SK-N-SH treated with all-trans-retinoic acid at 6 μM for 48 hours (cell line): ENCODE measurements at regions not wholly inside any gene's neighbourhood (a gene's known extent, or its start where the extent isn't known, plus 50 kb on each side); places are given as distances from the start of the nearest gene placed in this dataset.

ENCODE experiments used
- ATAC-seq: fragments of 200-7000 bp; cut with Tn5 transposase; 3 replicates; pipeline ENCODE4 v1.9.1; 2020; ENCODE audit warnings: mild to moderate bottlenecking, moderate library complexity
- ARNTL ChIP-seq: fragments of 450-650 bp; formaldehyde crosslinking; IDR thresholded peaks from 2 replicates; pipeline ENCODE4 v1.5.0; 2020; ENCODE audit warnings: low read depth, mild to moderate bottlenecking, moderate library complexity, borderline replicate concordance
- BACH2 ChIP-seq: fragments of 250-450 bp; sonication (Bioruptor Pico); IDR thresholded peaks from 2 replicates; pipeline ENCODE4 v1.9.0; 2021; ENCODE audit warnings: mild to moderate bottlenecking, borderline replicate concordance
- CSDC2 ChIP-seq: fragments of 250-450 bp; sonication (Bioruptor Pico); IDR thresholded peaks from 2 replicates; pipeline ENCODE4 v1.5.0; 2020; ENCODE audit warnings: mild to moderate bottlenecking, moderate library complexity
- ESRRG ChIP-seq: fragments of 250-450 bp; sonication (Bioruptor Pico); IDR thresholded peaks from 2 replicates; pipeline ENCODE4 v1.6.1; 2021; ENCODE audit warnings: mild to moderate bottlenecking
- GLIS3 ChIP-seq: fragments of 250-450 bp; sonication (Bioruptor Pico); IDR thresholded peaks from 2 replicates; pipeline ENCODE4 v1.5.0; 2020; ENCODE audit warnings: mild to moderate bottlenecking, moderate library complexity
- ISL1 ChIP-seq: fragments of 250-450 bp; sonication (Bioruptor Pico); IDR thresholded peaks from 2 replicates; pipeline ENCODE4 v2.1.2; 2022; ENCODE audit warnings: mild to moderate bottlenecking, moderate library complexity
- OSR1 ChIP-seq: fragments of 250-450 bp; sonication (Bioruptor Pico); IDR thresholded peaks from 2 replicates; pipeline ENCODE4 v1.8.0; 2022; ENCODE audit warnings: moderate library complexity, mild to moderate bottlenecking, inconsistent platforms
- PPARA ChIP-seq: fragments of 250-450 bp; sonication (Bioruptor Pico); IDR thresholded peaks from 2 replicates; pipeline ENCODE4 v1.5.0; 2020; ENCODE audit warnings: mild to moderate bottlenecking, borderline replicate concordance
- RARB ChIP-seq: fragments of 250-450 bp; sonication (Bioruptor Pico); IDR thresholded peaks from 2 replicates; pipeline ENCODE4 v1.8.0; 2021; ENCODE audit warnings: mild to moderate bottlenecking, moderate library complexity
- SNAI2 ChIP-seq: fragments of 250-450 bp; sonication (Bioruptor Pico); IDR thresholded peaks from 2 replicates; pipeline ENCODE4 v1.5.0; 2020; ENCODE audit warnings: mild to moderate bottlenecking, moderate library complexity
- TCF4 ChIP-seq: fragments of 250-450 bp; sonication (Bioruptor Pico); IDR thresholded peaks from 2 replicates; pipeline ENCODE4 v1.8.0; 2021; ENCODE audit warnings: mild to moderate bottlenecking, moderate library complexity, borderline replicate concordance
- TOX ChIP-seq: fragments of 250-450 bp; sonication (Bioruptor Pico); IDR thresholded peaks from 2 replicates; pipeline ENCODE4 v1.8.0; 2021; ENCODE audit warnings: mild to moderate bottlenecking, moderate library complexity, borderline replicate concordance
- ZC3H10 ChIP-seq: fragments of 250-450 bp; sonication (Bioruptor Pico); IDR thresholded peaks from 2 replicates; pipeline ENCODE4 v1.5.1; 2021; ENCODE audit warnings: mild to moderate bottlenecking, moderate library complexity
- ZFP3 ChIP-seq: fragments of 250-450 bp; sonication (Bioruptor Pico); IDR thresholded peaks from 2 replicates; pipeline ENCODE4 v1.5.0; 2020; ENCODE audit warnings: mild to moderate bottlenecking, moderate library complexity
- ZFP30 ChIP-seq: fragments of 450-650 bp; formaldehyde crosslinking; IDR thresholded peaks from 2 replicates; pipeline ENCODE4 v1.5.0; 2022; ENCODE audit warnings: mild to moderate bottlenecking, moderate library complexity
- ZNF70 ChIP-seq: fragments of 450-650 bp; formaldehyde crosslinking; IDR thresholded peaks from 2 replicates; pipeline ENCODE4 v1.5.0; 2020; ENCODE audit warnings: mild to moderate bottlenecking, moderate library complexity
- TF ChIP-seq, protein P1 (sequence below): fragments of 250-450 bp; sonication (Bioruptor Pico); IDR thresholded peaks from 2 replicates; pipeline ENCODE4 v1.5.1; 2021; ENCODE audit warnings: mild to moderate bottlenecking, moderate library complexity
- TF ChIP-seq, protein P2 (sequence below): fragments of 250-450 bp; sonication (Bioruptor Pico); IDR thresholded peaks from 2 replicates; pipeline ENCODE4 v1.8.0; 2020; ENCODE audit warnings: mild to moderate bottlenecking, moderate library complexity, borderline replicate concordance
- TF ChIP-seq, protein P3 (sequence below): fragments of 250-450 bp; sonication (Bioruptor Pico); IDR thresholded peaks from 2 replicates; pipeline ENCODE4 v1.5.1; 2020; ENCODE audit warnings: low read depth, mild to moderate bottlenecking, moderate library complexity
- TF ChIP-seq, protein P4 (sequence below): fragments of 250-450 bp; sonication (Bioruptor Pico); IDR thresholded peaks from 2 replicates; pipeline ENCODE4 v1.8.0; 2021; ENCODE audit warnings: low read depth, mild to moderate bottlenecking, moderate library complexity, borderline replicate concordance

DNA sequence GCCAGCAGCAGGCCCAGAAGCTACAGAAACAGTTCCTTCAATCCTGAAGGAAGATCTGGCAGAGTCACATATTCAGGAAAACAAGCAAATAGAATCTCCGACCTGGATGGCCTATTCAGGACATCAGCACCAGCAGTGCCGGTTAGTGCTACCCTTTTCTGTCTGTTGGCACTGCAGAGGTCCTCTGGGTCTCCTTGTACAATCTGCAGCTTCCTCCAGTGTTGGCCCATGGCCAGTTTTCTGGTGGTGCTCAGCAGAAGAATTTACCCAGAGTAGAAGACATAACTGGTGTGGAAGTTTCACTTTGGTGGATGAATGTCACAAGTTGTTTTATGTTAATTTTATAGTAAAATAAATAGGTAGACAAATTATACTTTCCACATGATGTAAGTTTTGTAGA is 498.1 kb downstream of the COG6 start:
- TF ChIP-seq, protein P1, sequence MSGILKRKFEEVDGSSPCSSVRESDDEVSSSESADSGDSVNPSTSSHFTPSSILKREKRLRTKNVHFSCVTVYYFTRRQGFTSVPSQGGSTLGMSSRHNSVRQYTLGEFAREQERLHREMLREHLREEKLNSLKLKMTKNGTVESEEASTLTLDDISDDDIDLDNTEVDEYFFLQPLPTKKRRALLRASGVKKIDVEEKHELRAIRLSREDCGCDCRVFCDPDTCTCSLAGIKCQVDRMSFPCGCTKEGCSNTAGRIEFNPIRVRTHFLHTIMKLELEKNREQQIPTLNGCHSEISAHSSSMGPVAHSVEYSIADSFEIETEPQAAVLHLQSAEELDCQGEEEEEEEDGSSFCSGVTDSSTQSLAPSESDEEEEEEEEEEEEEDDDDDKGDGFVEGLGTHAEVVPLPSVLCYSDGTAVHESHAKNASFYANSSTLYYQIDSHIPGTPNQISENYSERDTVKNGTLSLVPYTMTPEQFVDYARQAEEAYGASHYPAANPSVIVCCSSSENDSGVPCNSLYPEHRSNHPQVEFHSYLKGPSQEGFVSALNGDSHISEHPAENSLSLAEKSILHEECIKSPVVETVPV (CRISPR knock-in tag): no peak
- TF ChIP-seq SNAI2 (CRISPR knock-in tag): no peak
- no peak for TF ChIP-seq CSDC2 (CRISPR knock-in tag)
- TF ChIP-seq GLIS3 (CRISPR knock-in tag): no peak
- TF ChIP-seq TOX (CRISPR knock-in tag): no peak
- TF ChIP-seq, protein P2, sequence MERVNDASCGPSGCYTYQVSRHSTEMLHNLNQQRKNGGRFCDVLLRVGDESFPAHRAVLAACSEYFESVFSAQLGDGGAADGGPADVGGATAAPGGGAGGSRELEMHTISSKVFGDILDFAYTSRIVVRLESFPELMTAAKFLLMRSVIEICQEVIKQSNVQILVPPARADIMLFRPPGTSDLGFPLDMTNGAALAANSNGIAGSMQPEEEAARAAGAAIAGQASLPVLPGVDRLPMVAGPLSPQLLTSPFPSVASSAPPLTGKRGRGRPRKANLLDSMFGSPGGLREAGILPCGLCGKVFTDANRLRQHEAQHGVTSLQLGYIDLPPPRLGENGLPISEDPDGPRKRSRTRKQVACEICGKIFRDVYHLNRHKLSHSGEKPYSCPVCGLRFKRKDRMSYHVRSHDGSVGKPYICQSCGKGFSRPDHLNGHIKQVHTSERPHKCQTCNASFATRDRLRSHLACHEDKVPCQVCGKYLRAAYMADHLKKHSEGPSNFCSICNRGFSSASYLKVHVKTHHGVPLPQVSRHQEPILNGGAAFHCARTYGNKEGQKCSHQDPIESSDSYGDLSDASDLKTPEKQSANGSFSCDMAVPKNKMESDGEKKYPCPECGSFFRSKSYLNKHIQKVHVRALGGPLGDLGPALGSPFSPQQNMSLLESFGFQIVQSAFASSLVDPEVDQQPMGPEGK (CRISPR knock-in tag): no peak
- ATAC-seq: no peak

DNA sequence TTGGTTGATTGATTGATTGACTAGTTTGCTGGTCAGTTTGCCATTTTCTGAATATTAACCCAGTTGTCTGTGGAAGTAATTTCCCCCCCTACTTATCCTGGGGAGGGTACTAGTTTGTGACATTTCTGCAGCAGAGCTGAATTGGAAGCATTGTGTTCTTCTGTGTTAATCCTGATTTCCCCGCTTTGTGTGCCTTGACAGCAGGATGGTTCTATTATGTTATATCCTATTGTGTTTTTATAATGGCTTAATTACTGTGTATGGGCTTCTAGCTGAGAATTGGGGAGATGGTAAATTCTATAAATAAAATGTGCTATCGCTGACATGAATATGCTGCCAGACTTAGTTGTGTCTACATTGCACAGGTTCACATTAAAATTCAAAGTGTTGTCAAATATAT is 499.7 kb downstream of the COG6 start:
- TF ChIP-seq, protein P3, sequence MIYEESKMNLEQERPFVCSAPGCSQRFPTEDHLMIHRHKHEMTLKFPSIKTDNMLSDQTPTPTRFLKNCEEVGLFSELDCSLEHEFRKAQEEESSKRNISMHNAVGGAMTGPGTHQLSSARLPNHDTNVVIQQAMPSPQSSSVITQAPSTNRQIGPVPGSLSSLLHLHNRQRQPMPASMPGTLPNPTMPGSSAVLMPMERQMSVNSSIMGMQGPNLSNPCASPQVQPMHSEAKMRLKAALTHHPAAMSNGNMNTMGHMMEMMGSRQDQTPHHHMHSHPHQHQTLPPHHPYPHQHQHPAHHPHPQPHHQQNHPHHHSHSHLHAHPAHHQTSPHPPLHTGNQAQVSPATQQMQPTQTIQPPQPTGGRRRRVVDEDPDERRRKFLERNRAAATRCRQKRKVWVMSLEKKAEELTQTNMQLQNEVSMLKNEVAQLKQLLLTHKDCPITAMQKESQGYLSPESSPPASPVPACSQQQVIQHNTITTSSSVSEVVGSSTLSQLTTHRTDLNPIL (CRISPR knock-in tag): no peak
- TF ChIP-seq ZC3H10 (CRISPR knock-in tag) (no peak), ARNTL (CRISPR knock-in tag) (no peak), ZNF70 (no peak), PPARA (CRISPR knock-in tag) (no peak), TCF4 (CRISPR knock-in tag) (no peak), CSDC2 (CRISPR knock-in tag) (no peak), RARB (CRISPR knock-in tag) (no peak), ZFP3 (CRISPR knock-in tag) (no peak)
- ATAC-seq: no peak

DNA sequence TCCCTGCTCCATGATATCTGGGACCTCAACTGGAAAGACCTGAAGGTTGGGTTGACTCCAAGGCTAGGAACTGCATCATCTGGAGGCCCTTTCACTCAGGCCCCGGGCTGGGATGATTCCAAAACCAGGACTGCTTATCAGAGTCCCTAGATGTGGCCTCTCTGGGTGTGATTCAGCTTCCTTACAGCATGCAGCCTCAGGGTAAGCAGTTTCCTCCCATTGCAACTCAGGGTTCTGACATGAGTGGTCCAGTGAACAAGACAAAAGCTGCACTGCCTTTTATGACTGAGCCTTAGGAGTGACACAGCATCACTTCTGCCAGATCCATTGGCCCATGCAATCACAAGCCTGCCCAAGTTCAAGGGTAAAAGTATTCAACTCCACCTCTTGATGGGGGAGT is 502.8 kb downstream of the COG6 start:
- ATAC-seq: no peak
- no peak for TF ChIP-seq ZC3H10 (CRISPR knock-in tag)
- no peak for TF ChIP-seq ARNTL (CRISPR knock-in tag)
- TF ChIP-seq, protein P1 (CRISPR knock-in tag): no peak
- no peak for TF ChIP-seq ZFP30 (CRISPR knock-in tag)
- no peak for TF ChIP-seq TCF4 (CRISPR knock-in tag)
- no peak for TF ChIP-seq ZFP3 (CRISPR knock-in tag)
- TF ChIP-seq, protein P3 (CRISPR knock-in tag): no peak
- no peak for TF ChIP-seq BACH2 (CRISPR knock-in tag)
- TF ChIP-seq, protein P4, sequence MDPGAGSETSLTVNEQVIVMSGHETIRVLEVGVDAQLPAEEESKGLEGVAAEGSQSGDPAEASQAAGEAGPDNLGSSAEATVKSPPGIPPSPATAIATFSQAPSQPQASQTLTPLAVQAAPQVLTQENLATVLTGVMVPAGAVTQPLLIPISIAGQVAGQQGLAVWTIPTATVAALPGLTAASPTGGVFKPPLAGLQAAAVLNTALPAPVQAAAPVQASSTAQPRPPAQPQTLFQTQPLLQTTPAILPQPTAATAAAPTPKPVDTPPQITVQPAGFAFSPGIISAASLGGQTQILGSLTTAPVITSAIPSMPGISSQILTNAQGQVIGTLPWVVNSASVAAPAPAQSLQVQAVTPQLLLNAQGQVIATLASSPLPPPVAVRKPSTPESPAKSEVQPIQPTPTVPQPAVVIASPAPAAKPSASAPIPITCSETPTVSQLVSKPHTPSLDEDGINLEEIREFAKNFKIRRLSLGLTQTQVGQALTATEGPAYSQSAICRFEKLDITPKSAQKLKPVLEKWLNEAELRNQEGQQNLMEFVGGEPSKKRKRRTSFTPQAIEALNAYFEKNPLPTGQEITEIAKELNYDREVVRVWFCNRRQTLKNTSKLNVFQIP (CRISPR knock-in tag): no peak
- TF ChIP-seq ESRRG (CRISPR knock-in tag): no peak
- TF ChIP-seq ISL1 (CRISPR knock-in tag): no peak
- no peak for TF ChIP-seq OSR1
- TF ChIP-seq PPARA (CRISPR knock-in tag): no peak
